A549 (cell line): ENCODE measurements at regions not wholly inside any gene's neighbourhood (a gene's known extent, or its start where the extent isn't known, plus 50 kb on each side); places are given as distances from the start of the nearest gene placed in this dataset.

Experiments used
- ATAC-seq, 2 experiments: fragments of 200-7000 bp in 1 of 2; fragments of >200 bp in 1 of 2; cut with Nextera tagmentation in 1 of 2; cut with Tn5 transposase in 1 of 2; 3 replicates each; pipeline versions ENCODE4 v1.8.0 to v1.9.1; 2018 to 2020; ENCODE audit warnings: mild to moderate bottlenecking in 1 of 2, moderate library complexity in 1 of 2
- CTCF ChIA-PET: fragments of 300-600 bp; sonication (Branson Sonifier 250); formaldehyde crosslinking; extraction: SDS; loops from one replicate; lab custom pipeline; 2021; ENCODE audit warnings: antibody characterized with exemption, inconsistent platforms; lab: Yijun Ruan, JAX
- POLR2A ChIA-PET: fragments of 350-600 bp; formaldehyde crosslinking; extraction: SDS; loops from one replicate; lab custom pipeline; 2021; ENCODE audit warnings: antibody characterized with exemption, inconsistent platforms; lab: Yijun Ruan, JAX
- DNase-seq, 2 experiments: peaks; one replicate each; pipeline versions ENCODE4 v3.0.0 to v3.0.0-alpha.2; 2011 to 2016; ENCODE audit warnings: low read depth in 1 of 2, low spot score in 1 of 2
- FAIRE-seq: peaks from 2 replicates; lab custom pipeline; 2011; peaks lifted over from hg19 to GRCh38; lab: Jason Lieb, UNC
- H3K27ac ChIP-seq, 2 experiments: fragments of >200 bp; sonication (Bioruptor Twin); formaldehyde crosslinking; 3 replicates each; pipeline ENCODE4 v1.5.1; 2016 to 2017
- H3K4me1 ChIP-seq: fragments of >200 bp; sonication (Bioruptor Twin); formaldehyde crosslinking; 3 replicates; pipeline ENCODE4 v1.6.1; 2016
- H3K4me2 ChIP-seq: fragments of >200 bp; sonication (Bioruptor Twin); formaldehyde crosslinking; 3 replicates; pipeline ENCODE4 v1.6.1; 2016
- H3K4me3 ChIP-seq: fragments of >200 bp; sonication (Bioruptor Twin); formaldehyde crosslinking; 3 replicates; pipeline ENCODE4 v1.5.1; 2016
- H3K9me3 ChIP-seq: fragments of >200 bp; sonication (Bioruptor Twin); formaldehyde crosslinking; 3 replicates; pipeline ENCODE4 v1.6.1; 2016
- CEBPB ChIP-seq, 2 experiments: fragments of >200 bp in 1 of 2; sonication (Bioruptor Twin) in 1 of 2; formaldehyde crosslinking in 1 of 2; IDR thresholded peaks; 2 replicates each; pipeline ENCODE4 v1.6.1; 2012 to 2016
- EHMT2 ChIP-seq: fragments of 200-600 bp; sonication (generic); IDR thresholded peaks from 2 replicates; pipeline ENCODE4 v1.6.1; 2016; ENCODE audit warnings: antibody characterized with exemption, low read depth, mild to moderate bottlenecking, moderate library complexity
- FOSL2 ChIP-seq, 2 experiments: fragments of 450-650 bp in 1 of 2; fragments of >200 bp in 1 of 2; sonication (Bioruptor Twin) in 1 of 2; formaldehyde crosslinking; IDR thresholded peaks; 2 replicates each; pipeline versions ENCODE4 v1.5.0 to v1.6.1; 2016 to 2020; ENCODE audit warnings: mild to moderate bottlenecking in 1 of 2, moderate library complexity in 1 of 2
- HDAC2 ChIP-seq: fragments of 200-600 bp; sonication (generic); IDR thresholded peaks from 2 replicates; pipeline ENCODE4 v1.6.1; 2016
- HEYL ChIP-seq: fragments of 250-450 bp; sonication (Bioruptor Pico); IDR thresholded peaks from 2 replicates; pipeline ENCODE4 v1.8.0; 2021; ENCODE audit warnings: mild to moderate bottlenecking, moderate library complexity
- HOXB13 ChIP-seq: fragments of 250-450 bp; sonication (Bioruptor Pico); IDR thresholded peaks from 2 replicates; pipeline ENCODE4 v1.5.0; 2020; ENCODE audit warnings: low read depth, mild to moderate bottlenecking, moderate library complexity
- HOXB5 ChIP-seq: fragments of 250-450 bp; sonication (Bioruptor Pico); IDR thresholded peaks from 2 replicates; pipeline ENCODE4 v1.5.0; 2020; ENCODE audit warnings: mild to moderate bottlenecking, moderate library complexity
- JUN ChIP-seq, 2 experiments: fragments of >200 bp; sonication (Bioruptor Twin); formaldehyde crosslinking; IDR thresholded peaks; 2 replicates in 1 of 2; 3 replicates in 1 of 2; pipeline ENCODE4 v1.6.1; 2016 to 2017
- JUNB ChIP-seq: fragments of >200 bp; sonication (Bioruptor Twin); formaldehyde crosslinking; IDR thresholded peaks from 2 replicates; pipeline ENCODE4 v1.6.1; 2016
- KDM5A ChIP-seq: fragments of 200-600 bp; sonication (generic); IDR thresholded peaks from 2 replicates; pipeline ENCODE4 v1.6.1; 2016; ENCODE audit warnings: antibody characterized with exemption, mild to moderate bottlenecking
- MAZ ChIP-seq: fragments of 150-350 bp; IDR thresholded peaks from 2 replicates; pipeline ENCODE4 v1.6.1; 2014; ENCODE audit warnings: antibody characterized with exemption, low read depth, low read length, borderline replicate concordance
- MYC ChIP-seq: IDR thresholded peaks from 2 replicates; pipeline ENCODE4 v1.6.1; 2012; ENCODE audit warnings: mild to moderate bottlenecking, inconsistent platforms, low read length, improper control_type of control experiment, borderline replicate concordance
- PHF8 ChIP-seq: fragments of 200-600 bp; sonication (generic); IDR thresholded peaks from 2 replicates; pipeline ENCODE4 v1.6.1; 2016; ENCODE audit warnings: low read depth, mild to moderate bottlenecking, antibody characterized with exemption, moderate library complexity, borderline replicate concordance
- RARB ChIP-seq: fragments of 250-450 bp; sonication (Bioruptor Pico); IDR thresholded peaks from 2 replicates; pipeline ENCODE4 v1.8.0; 2021; ENCODE audit warnings: mild to moderate bottlenecking, moderate library complexity
- RFX5 ChIP-seq: fragments of 450-650 bp; IDR thresholded peaks from 2 replicates; pipeline ENCODE4 v1.7.1; 2014; ENCODE audit warnings: antibody characterized with exemption, mild to moderate bottlenecking, moderate library complexity
- SREBF2 ChIP-seq: fragments of 450-650 bp; IDR thresholded peaks from 2 replicates; pipeline ENCODE4 v1.6.1; 2014; ENCODE audit warnings: mild to moderate bottlenecking, moderate library complexity
- TFCP2L1 ChIP-seq: fragments of 250-450 bp; sonication (Bioruptor Pico); IDR thresholded peaks from 2 replicates; pipeline ENCODE4 v1.5.0; 2021; ENCODE audit warnings: mild to moderate bottlenecking
- TP53 ChIP-seq: fragments of 250-450 bp; sonication (Bioruptor Pico); IDR thresholded peaks from 2 replicates; pipeline ENCODE4 v1.5.0; 2021; ENCODE audit warnings: mild to moderate bottlenecking, moderate library complexity
- ZFP36 ChIP-seq: fragments of 450-650 bp; IDR thresholded peaks from 2 replicates; pipeline ENCODE4 v1.6.1; 2014; ENCODE audit warnings: borderline replicate concordance; ENCODE audit not compliant: partially characterized antibody
- WGBS: methylation state at CpG from one replicate; pipeline ENCODE4 v1.1.6; 2017; ENCODE audit errors: missing lambda C conversion rate; 5-methylcytosine and 5-hydroxymethylcytosine counted together
- TF ChIP-seq, protein P1 (sequence below): IDR thresholded peaks from 2 replicates; pipeline ENCODE4 v1.6.1; 2012
- TF ChIP-seq, protein P2 (sequence below): IDR thresholded peaks from 2 replicates; pipeline ENCODE4 v1.6.1; 2012; ENCODE audit warnings: low read depth, borderline replicate concordance
- TF ChIP-seq, protein P3 (sequence below): fragments of >200 bp; sonication (Bioruptor Twin); formaldehyde crosslinking; IDR thresholded peaks from 2 replicates; pipeline ENCODE4 v1.6.1; 2016
- TF ChIP-seq, protein P4 (sequence below): fragments of >200 bp; sonication (Bioruptor Twin); formaldehyde crosslinking; IDR thresholded peaks from 3 replicates; pipeline ENCODE4 v1.5.1; 2016
- TF ChIP-seq, protein P5 (sequence below): fragments of 200-600 bp; sonication (generic); IDR thresholded peaks from 2 replicates; pipeline ENCODE4 v1.6.1; 2016; ENCODE audit warnings: antibody characterized with exemption, mild to moderate bottlenecking, moderate library complexity

DNA sequence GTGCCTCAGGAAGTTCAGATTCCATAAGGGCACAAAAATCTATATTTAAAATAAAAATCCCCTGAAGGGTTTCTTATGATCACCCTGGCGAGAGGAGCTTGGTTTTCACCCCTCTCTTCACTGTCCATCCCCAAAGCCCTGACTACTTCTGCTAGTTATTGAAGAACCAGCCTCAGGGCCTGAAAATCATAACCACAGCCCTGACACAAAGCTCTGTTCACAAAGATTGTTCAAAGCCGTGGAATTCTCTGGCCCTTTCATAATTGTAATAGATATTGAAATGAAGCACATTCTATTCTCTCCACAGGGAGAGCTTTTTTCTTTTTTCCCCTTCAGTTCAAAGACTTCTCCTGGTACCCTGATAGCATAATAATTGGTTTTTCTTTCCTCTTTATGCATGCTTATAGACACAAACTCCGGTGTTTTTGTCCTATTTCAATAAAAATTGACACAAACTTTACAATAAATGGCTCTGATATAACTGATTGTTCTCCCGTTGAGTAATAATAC is 343.8 kb downstream of the CAAP1 start:
- H3K4me3 ChIP-seq = no peak overlapping the region
- FAIRE-seq = no peak
- ATAC-seq = no peak
- CTCF ChIA-PET = interaction anchor here (0.7 kb wide), 1 partner anchor 1395 kb away, joined by 3 read pairs; no protein-coding TSS in a partner anchor
- no peaks in the 10 kb centered on the region for H3K4me1 ChIP-seq
- TF ChIP-seq, protein P1, sequence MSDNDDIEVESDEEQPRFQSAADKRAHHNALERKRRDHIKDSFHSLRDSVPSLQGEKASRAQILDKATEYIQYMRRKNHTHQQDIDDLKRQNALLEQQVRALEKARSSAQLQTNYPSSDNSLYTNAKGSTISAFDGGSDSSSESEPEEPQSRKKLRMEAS = no peak
- no peak for TF ChIP-seq TP53
- TF ChIP-seq TFCP2L1 (CRISPR knock-in tag) = no peak
- TF ChIP-seq HOXB5 = no peak
- no peak for TF ChIP-seq RFX5
- TF ChIP-seq CEBPB (IDR thresholded peaks at IDR 0.05) = no peak
- no peak for TF ChIP-seq JUN (IDR thresholded peaks at IDR 0.05)
- no peak for TF ChIP-seq MYC
- TF ChIP-seq HDAC2 = no peak
- no peak for TF ChIP-seq RARB (CRISPR knock-in tag)
- no peak for TF ChIP-seq EHMT2
- TF ChIP-seq MAZ = no peak
- TF ChIP-seq HEYL (CRISPR knock-in tag) = no peak
- TF ChIP-seq, protein P2, sequence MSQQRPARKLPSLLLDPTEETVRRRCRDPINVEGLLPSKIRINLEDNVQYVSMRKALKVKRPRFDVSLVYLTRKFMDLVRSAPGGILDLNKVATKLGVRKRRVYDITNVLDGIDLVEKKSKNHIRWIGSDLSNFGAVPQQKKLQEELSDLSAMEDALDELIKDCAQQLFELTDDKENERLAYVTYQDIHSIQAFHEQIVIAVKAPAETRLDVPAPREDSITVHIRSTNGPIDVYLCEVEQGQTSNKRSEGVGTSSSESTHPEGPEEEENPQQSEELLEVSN = no peak
- TF ChIP-seq, protein P3, sequence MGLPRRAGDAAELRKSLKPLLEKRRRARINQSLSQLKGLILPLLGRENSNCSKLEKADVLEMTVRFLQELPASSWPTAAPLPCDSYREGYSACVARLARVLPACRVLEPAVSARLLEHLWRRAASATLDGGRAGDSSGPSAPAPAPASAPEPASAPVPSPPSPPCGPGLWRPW = no peak
- no peak for TF ChIP-seq HOXB13 (CRISPR knock-in tag)
- no peak for TF ChIP-seq ZFP36
- TF ChIP-seq, all 56 proteins: peak for 0
- Histone ChIP-seq H3K9me3 (no peaks in the 10 kb centered on the region), H3K4me2 (no peak overlapping the region), H3K27ac (no peak overlapping the region)
- no peak for DNase-seq
- POLR2A ChIA-PET = no interaction called here
- 8% methylated on average over 4 of the region's 4 CpGs for WGBS

DNA sequence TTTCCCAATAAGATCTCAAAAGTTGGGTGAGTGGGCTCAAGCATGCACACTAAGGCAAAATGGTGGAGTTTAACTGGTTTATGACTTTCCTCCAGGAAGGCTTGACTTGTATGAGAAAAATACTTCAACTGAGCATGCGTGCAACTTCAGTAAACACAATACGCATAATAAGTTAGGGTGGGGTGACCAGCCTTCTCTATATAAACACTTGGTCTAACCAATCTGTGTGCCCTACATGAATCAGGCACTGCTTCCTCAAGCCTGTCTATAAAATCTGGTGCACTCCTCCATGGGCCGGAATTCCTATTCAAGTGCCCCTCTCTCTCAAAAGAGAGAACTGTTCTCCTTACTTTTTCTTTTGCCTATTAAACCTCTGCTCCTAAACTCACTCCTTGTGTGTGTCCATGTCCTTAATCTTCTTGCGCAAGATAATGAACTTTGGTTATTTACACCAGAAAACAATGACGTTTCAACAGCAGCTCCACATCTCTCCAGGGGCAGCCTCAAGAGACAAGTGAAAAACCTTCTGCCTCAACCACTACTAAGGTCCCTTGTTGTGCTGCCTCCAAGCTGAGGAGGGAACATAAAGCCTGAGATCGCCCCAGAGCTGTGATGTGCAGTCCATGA is 352.6 kb downstream of the CAAP1 start:
- no peak for DNase-seq
- Histone ChIP-seq H3K4me1 (no peaks in the 10 kb centered on the region), H3K4me3 (no peak overlapping the region), H3K9me3 (no peaks in the 10 kb centered on the region), H3K27ac (no peak overlapping the region), H3K4me2 (no peak overlapping the region)
- 32% methylated on average over 6 of the region's 6 CpGs for WGBS
- POLR2A ChIA-PET = no interaction called here
- CTCF ChIA-PET = no interaction called here
- ATAC-seq = no peak
- FAIRE-seq = no peak
- no peak for TF ChIP-seq JUNB
- TF ChIP-seq, protein P2 = no peak
- no peak for TF ChIP-seq FOSL2 (IDR thresholded peaks at IDR 0.05)
- no peak for TF ChIP-seq FOSL2 (CRISPR knock-in tag; IDR thresholded peaks at IDR 0.05)

DNA sequence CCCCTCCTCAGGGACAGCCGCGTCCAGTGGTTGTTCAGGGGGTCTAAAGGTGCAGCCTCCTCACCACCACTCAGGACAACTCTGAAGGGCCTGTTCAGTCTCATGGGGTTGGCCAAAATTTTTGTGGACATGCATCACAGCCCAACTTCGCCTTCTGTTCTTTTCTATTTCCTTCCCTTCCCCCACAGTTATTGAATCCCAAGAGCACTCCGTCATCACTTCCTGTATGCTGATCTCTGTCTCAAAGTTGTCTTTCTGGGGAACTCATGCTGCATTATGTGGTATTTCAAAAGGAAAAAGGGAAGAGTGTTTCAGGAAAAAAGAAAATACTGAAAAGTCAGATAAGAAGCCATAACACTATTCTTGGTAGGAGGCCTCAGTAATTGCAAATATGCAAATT is 355.4 kb downstream of the CAAP1 start:
- Histone ChIP-seq H3K4me1 (no peaks in the 10 kb centered on the region), H3K4me3 (no peak overlapping the region), H3K4me2 (no peak overlapping the region), H3K9me3 (no peaks in the 10 kb centered on the region), H3K27ac (no peak overlapping the region)
- POLR2A ChIA-PET = no interaction called here
- CTCF ChIA-PET = no interaction called here
- FAIRE-seq (no peak), ATAC-seq (no peak), DNase-seq (no peak)
- 53% methylated on average over 4 of the region's 4 CpGs for WGBS
- TF ChIP-seq JUN (IDR thresholded peaks at IDR 0.05) (no peak), KDM5A (no peak), SREBF2 (no peak), RARB (CRISPR knock-in tag) (no peak), EHMT2 (no peak), TP53 (no peak), MAZ (no peak), PHF8 (no peak)
- TF ChIP-seq, protein P3 = no peak
- TF ChIP-seq, protein P4, sequence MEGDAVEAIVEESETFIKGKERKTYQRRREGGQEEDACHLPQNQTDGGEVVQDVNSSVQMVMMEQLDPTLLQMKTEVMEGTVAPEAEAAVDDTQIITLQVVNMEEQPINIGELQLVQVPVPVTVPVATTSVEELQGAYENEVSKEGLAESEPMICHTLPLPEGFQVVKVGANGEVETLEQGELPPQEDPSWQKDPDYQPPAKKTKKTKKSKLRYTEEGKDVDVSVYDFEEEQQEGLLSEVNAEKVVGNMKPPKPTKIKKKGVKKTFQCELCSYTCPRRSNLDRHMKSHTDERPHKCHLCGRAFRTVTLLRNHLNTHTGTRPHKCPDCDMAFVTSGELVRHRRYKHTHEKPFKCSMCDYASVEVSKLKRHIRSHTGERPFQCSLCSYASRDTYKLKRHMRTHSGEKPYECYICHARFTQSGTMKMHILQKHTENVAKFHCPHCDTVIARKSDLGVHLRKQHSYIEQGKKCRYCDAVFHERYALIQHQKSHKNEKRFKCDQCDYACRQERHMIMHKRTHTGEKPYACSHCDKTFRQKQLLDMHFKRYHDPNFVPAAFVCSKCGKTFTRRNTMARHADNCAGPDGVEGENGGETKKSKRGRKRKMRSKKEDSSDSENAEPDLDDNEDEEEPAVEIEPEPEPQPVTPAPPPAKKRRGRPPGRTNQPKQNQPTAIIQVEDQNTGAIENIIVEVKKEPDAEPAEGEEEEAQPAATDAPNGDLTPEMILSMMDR = no peak
- TF ChIP-seq, protein P1 = no peak
- TF ChIP-seq, protein P5, sequence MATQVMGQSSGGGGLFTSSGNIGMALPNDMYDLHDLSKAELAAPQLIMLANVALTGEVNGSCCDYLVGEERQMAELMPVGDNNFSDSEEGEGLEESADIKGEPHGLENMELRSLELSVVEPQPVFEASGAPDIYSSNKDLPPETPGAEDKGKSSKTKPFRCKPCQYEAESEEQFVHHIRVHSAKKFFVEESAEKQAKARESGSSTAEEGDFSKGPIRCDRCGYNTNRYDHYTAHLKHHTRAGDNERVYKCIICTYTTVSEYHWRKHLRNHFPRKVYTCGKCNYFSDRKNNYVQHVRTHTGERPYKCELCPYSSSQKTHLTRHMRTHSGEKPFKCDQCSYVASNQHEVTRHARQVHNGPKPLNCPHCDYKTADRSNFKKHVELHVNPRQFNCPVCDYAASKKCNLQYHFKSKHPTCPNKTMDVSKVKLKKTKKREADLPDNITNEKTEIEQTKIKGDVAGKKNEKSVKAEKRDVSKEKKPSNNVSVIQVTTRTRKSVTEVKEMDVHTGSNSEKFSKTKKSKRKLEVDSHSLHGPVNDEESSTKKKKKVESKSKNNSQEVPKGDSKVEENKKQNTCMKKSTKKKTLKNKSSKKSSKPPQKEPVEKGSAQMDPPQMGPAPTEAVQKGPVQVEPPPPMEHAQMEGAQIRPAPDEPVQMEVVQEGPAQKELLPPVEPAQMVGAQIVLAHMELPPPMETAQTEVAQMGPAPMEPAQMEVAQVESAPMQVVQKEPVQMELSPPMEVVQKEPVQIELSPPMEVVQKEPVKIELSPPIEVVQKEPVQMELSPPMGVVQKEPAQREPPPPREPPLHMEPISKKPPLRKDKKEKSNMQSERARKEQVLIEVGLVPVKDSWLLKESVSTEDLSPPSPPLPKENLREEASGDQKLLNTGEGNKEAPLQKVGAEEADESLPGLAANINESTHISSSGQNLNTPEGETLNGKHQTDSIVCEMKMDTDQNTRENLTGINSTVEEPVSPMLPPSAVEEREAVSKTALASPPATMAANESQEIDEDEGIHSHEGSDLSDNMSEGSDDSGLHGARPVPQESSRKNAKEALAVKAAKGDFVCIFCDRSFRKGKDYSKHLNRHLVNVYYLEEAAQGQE = no peak
